AG08395 (cell line): ENCODE measurements at regions not wholly inside any gene's neighbourhood (a gene's known extent, or its start where the extent isn't known, plus 50 kb on each side); places are given as distances from the start of the nearest gene placed in this dataset.
"Not testable (repeated sequence)": the region's sequence is repeated elsewhere in the genome, so short reads cannot be mapped to it uniquely, and the experiment has no call there.

ENCODE experiments used
- DNase-seq: peaks from one replicate; pipeline ENCODE4 v3.0.0; 2012; ENCODE audit warnings: mixed read lengths, low spot score

DNA sequence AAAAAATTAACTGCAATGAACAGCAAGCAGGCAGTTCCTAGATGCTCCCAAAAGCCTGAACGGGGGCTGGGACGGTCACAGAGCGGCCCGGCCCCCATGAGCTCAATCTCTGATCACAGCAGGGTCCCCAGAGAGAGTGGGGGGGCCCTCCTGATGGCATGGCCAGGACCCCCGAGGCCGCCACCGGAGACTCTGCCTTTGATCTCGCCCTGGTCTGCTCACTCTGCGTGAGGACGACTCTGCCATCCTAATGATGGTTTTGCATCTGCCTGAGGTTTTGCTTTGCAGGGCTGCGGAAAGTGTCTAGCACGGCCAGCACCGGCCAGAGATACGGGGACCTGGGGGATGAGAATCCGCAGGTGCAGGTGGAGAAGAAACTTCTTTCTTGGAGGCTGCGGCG lies 103.8 kb downstream of the SHOX start:
- DNase-seq = no peak

DNA sequence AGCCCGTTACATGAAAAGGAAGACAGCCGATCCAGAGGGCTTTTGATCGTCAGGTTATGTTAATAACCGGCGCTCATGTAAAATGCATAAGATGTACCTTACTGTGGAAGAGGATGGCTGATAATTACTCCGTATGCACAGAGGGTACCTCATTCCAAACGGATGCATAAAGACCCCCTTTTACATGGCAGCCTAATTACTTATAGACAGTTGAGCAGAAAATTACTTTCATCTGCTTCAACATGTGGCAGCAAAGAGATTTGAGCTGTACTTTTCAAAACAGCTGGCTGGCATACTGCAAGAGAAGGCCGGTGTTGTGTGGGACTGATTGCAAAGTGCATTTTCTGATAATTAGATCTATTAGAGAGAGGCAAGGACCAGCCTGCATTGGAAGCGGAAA lies 103.4 kb downstream of the SHOX start:
- DNase-seq = no peak

DNA sequence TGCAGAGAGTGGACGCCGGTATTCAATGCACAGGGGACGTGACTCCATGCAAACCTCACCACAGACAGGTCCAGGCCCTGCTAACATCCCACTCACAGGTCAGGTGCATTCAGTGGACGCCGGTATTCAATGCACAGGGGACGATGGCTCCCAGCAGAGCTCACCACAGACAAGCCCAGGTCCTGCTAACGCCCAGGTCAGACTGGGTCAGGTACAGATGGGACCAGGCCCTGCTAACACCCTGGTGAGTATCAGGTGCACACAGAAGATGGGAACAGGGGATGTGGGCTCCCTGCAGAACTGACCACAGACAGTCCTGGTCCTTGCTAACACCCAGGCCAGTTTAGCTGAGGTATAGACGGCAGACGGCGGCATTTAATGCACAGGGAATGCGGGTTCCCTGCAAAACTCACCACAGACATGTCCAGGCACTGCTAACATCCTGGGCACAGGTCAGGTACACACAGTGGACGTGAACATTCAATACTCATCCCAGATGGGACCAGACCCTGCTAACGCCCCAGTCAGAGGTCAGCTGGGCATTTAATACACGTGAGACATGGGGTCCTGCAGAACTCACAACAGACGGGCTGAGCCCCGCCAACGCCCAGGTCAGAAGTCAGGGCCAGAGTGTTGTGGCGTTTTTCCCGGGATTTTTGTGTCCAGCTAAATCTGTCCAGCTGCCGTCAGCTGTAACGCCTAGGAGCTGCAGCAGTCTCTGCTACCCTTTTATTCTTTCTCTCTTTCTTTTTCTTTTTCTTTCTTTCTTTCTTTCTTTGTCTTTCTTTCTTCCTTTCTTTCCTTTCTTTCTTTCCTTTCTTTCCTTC lies 99.2 kb downstream of the SHOX start:
- no peak for DNase-seq

DNA sequence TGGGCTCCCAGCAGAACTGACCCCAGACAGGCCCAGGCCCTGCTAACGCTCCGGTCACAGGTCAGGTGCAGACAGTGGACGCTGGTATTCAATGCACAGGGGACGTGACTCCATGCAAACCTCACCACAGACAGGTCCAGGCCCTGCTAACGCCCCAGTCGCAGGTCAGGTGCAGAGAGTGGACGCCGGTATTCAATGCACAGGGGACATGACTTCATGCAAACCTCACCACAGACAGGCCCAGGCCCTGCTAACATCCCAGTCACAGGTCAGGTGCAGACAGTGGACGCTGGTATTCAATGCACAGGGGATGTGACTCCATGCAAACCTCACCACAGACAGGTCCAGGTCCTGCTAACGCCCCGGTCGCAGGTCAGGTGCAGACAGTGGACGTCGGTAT lies 98.5 kb downstream of the SHOX start:
- not testable (repeated sequence) for DNase-seq

DNA sequence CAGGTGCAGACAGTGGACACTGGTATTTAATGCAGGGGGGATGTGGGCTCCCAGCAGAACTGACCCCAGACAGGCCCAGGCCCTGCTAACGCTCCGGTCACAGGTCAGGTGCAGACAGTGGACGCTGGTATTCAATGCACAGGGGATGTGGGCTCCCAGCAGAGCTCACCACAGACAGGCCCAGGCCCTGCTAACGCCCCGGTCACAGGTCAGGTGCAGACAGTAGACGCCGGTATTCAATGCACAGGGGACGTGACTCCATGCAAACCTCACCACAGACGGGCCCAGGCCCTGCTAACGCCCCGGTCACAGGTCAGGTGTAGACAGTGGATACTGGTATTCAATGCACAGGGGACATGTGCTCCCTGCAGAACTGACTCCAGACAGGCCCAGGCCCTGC lies 98.0 kb downstream of the SHOX start:
- DNase-seq = not testable (repeated sequence)

DNA sequence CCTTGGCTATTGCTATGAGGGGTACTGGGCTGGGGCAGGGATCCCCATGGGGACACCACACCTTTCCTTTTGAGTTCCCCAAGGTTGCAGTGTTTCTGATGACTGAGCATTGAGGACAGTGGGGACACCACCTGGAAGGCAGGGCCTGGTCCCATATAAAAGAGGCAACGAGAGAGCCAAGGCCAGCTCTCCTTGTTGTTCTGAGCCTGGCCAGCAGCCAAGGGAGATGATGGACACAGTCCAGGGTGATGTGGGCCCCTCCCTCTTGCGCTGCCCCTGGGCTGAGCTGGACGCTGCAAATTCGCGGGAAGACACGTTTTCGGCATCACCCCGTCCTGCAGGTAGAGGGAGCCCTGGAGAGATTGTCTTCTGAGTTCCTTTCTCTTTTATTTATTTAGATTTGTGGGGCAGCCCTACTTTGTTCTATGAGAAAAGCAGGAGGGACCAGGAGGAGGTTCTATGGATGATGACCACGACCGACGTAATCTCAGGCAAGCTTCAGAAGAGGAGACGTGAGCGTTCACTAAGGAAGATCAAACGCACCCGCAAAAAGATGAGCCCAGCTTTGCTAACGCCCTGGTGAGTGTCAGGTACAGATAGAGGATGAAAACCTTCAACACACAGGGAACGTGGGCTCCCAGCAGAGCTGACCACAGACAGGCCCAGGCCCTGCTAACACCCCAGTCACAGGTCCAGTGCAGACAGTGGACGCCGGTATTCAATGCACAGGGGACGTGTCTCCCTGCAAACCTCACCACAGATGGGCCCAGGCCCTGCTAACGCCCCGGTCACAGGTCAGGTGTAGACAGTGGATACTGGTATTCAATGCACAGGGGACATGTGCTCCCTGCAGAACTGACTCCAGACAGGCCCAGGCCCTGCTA lies 97.4 kb downstream of the SHOX start:
- DNase-seq = no peak

DNA sequence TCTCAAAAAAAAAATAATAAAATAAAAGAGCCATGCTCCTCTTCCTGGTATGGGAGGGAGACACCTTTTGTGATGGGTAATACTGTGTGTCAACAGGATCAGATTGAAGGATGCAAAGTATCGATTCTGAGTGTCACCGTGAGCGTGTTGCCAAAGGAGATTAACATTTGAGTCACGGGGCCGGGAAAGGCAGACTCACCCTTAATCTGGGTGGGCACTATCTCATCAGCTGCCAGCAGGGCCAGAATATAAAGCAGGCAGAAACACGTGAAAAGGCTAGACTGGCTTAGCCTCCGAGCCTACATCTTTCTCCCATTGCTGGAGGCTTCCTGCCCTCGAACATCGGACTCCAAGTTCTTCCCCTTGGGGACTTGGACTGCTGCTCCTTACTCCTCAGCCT lies 95.4 kb downstream of the SHOX start:
- no peak for DNase-seq

DNA sequence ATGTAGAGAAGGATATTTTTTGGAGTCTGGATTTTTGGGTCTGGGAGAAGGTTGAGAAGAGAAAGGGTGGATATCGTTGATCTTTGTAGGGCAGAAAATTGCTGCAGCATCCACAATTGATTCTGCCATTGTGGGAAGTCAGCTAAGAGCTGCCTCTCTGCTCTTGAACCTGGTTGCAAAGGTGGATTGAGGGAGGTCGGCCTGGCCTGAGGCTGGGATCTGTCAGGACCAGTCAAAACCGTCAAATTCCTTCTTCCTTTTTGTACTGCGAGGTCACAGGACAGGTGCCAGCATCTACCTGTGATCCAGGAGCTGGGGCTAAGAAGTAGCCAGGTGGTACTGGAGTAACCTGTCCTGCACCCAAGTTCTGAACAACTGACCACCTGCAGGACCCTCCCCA lies 93.7 kb downstream of the SHOX start:
- DNase-seq = no peak

DNA sequence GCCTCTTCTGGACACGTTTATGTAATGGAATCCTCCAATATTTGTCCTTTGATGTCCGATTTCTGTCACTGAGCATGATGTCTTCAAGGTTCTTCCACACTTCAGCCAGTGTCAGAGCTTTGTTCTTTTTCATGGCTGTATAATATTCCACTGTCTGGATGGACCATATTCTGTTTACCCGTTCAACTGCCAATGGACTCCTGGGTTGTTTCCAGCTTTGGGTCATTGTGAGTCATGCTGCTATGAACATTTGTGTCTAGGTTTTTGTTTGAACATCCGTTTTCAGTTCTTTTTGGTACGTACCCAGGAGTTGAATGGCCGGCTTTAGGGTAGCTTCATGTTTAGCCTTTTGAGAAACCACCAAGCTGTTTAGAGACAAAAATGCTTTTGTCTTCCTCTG lies 93.2 kb downstream of the SHOX start:
- DNase-seq = no peak

DNA sequence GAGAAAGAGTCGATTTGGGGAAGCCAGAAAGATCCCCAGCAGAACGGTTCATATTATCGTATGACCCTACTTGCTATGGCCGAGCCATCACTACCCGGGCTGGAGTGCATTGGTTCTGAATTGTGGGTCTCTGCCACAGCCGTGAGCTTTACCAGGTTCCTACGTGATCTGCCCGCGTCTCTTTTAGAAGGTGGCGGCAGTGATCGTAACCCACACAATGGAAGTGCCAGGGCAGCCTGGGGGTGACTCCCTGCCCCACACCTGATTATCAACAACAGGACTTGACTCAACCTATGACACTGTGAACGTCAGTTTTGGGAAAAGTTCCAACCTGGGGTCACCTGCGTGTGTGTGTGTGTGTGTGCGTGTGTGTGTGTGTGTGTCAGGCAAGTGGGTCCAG lies 90.8 kb downstream of the SHOX start:
- DNase-seq = no peak

DNA sequence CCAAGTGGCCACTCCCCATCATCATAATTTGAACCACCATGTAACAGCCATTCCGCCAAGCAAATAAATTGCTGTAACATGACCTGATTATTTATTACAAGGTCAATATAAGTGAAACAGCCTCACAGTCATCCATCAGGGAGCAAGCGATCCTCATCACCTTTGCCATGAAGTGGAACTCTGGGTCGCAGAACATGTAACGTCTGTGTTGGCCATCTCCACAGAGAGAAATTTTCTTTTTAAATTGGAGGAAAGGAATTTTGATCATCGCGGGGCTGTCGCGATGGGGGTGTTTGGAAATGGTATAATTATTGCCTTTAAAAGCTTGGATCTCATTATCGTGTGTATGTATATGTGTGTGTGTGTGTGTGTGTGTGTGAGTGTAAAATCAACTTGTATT lies 90.2 kb downstream of the SHOX start:
- DNase-seq = no peak

DNA sequence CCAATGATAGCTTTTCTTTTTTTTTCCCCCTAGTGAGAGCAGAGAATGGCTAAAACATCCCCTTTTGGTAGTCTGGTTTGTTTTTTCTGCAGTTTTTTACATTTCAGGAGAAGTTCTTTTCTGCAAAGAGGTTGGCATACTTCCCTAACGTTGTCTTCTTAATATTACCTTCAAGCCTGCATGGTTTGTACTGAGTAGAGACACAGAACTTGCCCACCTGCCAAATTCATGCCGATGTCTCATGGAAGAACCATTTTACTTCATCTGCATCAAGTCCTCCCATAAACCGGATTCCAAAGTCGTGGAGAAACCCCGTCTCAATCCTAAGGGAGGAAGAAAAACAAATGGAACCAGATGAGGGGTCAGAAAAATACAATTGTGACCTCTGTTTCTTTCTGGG lies 89.7 kb downstream of the SHOX start:
- no peak for DNase-seq

DNA sequence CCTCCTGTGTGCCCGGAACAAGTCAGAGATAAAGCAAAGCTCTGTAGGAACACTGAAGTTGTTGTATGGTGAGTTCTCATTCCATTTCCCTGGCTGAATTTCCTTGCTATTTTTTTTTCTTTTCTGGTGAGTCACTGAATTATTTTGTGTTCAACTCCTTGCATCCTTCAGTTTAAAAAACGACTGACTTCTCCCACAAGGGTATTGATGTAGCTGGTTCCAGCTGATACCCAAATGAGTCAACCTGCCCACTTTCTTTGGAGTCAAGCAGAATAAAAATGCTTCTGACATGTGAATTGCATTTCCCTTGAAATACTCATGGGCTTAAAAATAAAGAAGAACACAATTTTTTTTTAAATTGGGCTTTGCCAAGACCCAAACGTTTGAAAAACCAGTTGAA lies 85.5 kb downstream of the SHOX start:
- no peak for DNase-seq

DNA sequence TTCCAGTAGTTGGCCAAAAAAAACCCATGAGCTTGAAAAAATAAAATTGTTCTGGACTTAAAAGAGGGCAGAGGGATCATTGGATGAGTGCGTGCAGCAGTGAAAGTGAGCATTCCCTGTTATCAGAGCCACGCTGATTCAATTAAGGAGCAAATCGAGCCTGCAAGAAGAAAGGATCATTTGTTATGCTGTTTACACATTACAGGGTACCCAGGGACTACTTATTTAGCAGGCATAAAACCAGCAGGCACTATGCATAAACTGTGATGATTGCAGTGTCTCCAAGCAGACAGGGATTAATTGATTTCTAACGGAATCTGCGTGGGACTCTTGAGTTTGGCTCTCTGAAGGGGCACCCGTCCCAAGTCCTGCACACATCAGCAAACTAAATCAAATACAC lies 83.5 kb downstream of the SHOX start:
- DNase-seq = no peak
